Kidney epithelial cell (primary cell): ENCODE measurements at regions not wholly inside any gene's neighbourhood (a gene's known extent, or its start where the extent isn't known, plus 50 kb on each side); places are given as distances from the start of the nearest gene placed in this dataset.
"Not testable (repeated sequence)": the region's sequence is repeated elsewhere in the genome, so short reads cannot be mapped to it uniquely, and the experiment has no call there.

Experiments
- DNase-seq: peaks from one replicate; pipeline ENCODE4 v3.0.0-alpha.2; 2010; ENCODE audit warnings: low read depth
- H3K27me3 ChIP-seq: 2 replicates; pipeline ENCODE4 v1.6.0; 2011; ENCODE audit warnings: low read length; ENCODE audit not compliant: control insufficient read depth, insufficient read depth
- H3K36me3 ChIP-seq: 2 replicates; pipeline ENCODE4 v1.5.1; 2011; ENCODE audit warnings: low read length; ENCODE audit not compliant: control insufficient read depth, insufficient read depth
- H3K4me3 ChIP-seq: 2 replicates; pipeline ENCODE4 v1.5.1; 2011; ENCODE audit warnings: low read depth, mild to moderate bottlenecking, control low read depth, low read length
- TF ChIP-seq, protein P1 (sequence below): IDR thresholded peaks from 2 replicates; pipeline ENCODE4 v1.5.1; 2011; ENCODE audit warnings: mild to moderate bottlenecking, moderate library complexity, low read length, control low read depth, inconsistent platforms; ENCODE audit not compliant: insufficient read depth, poor library complexity, severe bottlenecking

DNA sequence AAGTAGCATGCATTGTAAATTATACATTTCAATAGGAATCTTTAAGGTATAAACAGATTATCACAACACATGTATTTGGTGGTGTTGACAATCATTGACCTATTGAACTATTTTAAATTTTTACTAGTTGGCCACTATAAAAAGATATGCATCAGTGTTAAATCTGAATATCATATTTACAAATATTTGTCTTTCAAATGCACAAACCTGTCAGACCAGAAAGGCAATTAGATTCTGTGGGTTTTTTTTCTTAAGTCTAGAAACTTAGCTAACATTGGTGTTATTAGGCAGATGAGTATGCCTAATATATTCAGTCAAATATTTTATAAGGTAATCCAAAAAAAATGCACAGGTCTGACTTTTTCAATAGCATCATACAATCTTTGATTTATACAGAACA, 241.4 kb upstream of the DGKB start:
- no peaks in the 10 kb centered on the region for H3K36me3 ChIP-seq
- no peak overlapping the region for H3K4me3 ChIP-seq
- DNase-seq, result no peak
- no peaks in the 10 kb centered on the region for H3K27me3 ChIP-seq
- TF ChIP-seq, protein P1, sequence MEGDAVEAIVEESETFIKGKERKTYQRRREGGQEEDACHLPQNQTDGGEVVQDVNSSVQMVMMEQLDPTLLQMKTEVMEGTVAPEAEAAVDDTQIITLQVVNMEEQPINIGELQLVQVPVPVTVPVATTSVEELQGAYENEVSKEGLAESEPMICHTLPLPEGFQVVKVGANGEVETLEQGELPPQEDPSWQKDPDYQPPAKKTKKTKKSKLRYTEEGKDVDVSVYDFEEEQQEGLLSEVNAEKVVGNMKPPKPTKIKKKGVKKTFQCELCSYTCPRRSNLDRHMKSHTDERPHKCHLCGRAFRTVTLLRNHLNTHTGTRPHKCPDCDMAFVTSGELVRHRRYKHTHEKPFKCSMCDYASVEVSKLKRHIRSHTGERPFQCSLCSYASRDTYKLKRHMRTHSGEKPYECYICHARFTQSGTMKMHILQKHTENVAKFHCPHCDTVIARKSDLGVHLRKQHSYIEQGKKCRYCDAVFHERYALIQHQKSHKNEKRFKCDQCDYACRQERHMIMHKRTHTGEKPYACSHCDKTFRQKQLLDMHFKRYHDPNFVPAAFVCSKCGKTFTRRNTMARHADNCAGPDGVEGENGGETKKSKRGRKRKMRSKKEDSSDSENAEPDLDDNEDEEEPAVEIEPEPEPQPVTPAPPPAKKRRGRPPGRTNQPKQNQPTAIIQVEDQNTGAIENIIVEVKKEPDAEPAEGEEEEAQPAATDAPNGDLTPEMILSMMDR, result no peak

GRCh38 chr7:15143121-15143520, 240.6 kb upstream of the DGKB start:
- TF ChIP-seq, protein P1, result no peak

DNA sequence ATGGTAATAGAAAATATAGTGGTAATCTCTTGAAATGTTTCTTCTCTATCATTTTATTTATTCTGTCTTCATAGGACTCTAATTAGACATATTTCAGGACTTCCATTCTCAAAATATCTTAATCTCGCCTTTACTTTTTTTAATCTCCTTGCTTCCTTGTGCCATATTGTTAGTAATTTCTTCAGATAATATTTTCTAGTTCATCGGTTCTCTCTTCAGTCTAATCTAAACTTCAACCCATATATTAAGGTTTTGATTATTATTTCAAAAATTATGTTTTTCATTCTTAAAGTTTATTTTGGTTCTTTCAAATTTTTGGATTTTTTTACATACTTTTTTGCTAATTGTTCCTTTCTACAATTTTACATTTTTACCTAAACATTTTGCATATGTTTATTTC, 237.9 kb upstream of the DGKB start:
- no peak for DNase-seq
- Histone ChIP-seq H3K36me3 (no peaks in the 10 kb centered on the region), H3K4me3 (no peak overlapping the region), H3K27me3 (no peaks in the 10 kb centered on the region)
- TF ChIP-seq, protein P1, result no peak

More at GRCh38 chr7:15143121-15143520, 240.6 kb upstream of the DGKB start:
- Histone ChIP-seq H3K36me3 (no peaks in the 10 kb centered on the region), H3K4me3 (no peak overlapping the region), H3K27me3 (no peaks in the 10 kb centered on the region)
- DNase-seq, result no peak

GRCh38 chr7:15131661-15132060, 229.1 kb upstream of the DGKB start:
- H3K4me3 ChIP-seq, result no peak overlapping the region
- no peaks in the 10 kb centered on the region for H3K36me3 ChIP-seq
- no peak for DNase-seq
- H3K27me3 ChIP-seq, result no peaks in the 10 kb centered on the region
- TF ChIP-seq, protein P1, result no peak

DNA sequence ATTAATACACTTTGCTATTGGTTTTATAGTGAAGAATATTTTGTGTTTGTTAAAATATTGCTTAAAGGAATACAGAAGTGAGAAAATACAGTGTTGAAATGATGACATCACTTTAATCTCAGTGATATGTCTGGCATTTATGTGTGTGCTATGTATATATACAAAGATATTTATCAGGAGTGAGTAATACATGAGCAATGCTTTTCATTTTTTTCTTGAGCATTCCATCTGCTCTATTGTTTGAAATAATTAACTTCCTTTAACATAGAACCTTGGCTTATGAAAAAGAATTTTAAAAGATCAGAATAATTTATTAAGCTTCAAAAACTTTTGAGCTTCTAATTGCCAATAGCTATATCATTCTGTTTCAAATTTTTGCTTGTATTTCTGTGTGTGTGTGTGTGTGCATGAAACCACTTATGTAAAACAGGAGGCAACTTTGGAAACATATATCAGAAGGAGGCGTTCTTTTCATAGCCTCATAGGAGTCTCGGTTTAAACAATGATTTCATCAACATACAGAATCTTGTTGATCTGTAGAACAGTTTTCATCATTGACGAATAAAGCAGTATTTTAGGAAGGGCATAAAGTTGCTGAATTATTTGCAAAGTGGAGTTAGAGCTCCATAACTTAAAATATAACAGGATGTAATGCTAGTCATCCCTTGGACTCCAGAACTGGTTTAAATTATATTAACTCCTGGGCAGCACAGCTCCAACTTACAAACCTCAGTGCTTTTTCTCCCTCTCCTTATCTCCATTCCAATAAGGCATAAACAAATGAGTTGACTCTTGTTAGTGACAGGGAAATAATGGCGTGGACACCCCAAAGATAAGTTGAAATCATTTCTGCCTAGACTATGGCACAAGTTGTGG, 228.4 kb upstream of the DGKB start:
- DNase-seq, result peak; percentile 4
- Histone ChIP-seq H3K4me3 (no peak overlapping the region), H3K27me3 (no peaks in the 10 kb centered on the region), H3K36me3 (no peaks in the 10 kb centered on the region)
- TF ChIP-seq, protein P1, result no peak

- no peak for DNase-seq
- TF ChIP-seq, protein P1, result no peak
- H3K27me3 ChIP-seq, result no peaks in the 10 kb centered on the region
- no peaks in the 10 kb centered on the region for H3K36me3 ChIP-seq
- H3K4me3 ChIP-seq, result no peak overlapping the region
These were observed 226.2 kb upstream of the DGKB start for GRCh38 chr7:15128716-15129115.

DNA sequence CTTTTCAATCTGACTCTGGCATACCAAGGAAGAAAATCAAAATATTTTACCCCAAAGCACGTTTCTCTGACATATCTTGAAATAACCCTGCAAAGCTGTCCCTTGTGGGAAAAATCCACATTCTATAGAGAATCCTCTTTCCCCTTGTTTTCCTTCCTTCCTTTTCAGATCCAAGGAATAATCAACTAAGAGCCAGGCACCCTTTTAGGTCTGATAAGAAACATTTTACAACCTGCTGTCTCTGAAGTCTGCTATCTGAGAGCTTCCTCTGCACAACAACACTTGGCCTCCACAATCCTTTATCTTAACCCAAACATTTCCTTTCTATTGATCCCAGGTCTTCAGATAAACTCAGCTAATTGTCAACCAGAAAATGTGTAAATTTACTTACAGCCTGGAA, 224.1 kb upstream of the DGKB start:
- H3K4me3 ChIP-seq, DNase-seq, H3K36me3 ChIP-seq, H3K27me3 ChIP-seq: not testable (repeated sequence)
